ENCODE measurements at regions not wholly inside any gene's neighbourhood (a gene's known extent, or its start where the extent isn't known, plus 50 kb on each side); places are given as distances from the start of the nearest gene placed in this dataset.

DNA sequence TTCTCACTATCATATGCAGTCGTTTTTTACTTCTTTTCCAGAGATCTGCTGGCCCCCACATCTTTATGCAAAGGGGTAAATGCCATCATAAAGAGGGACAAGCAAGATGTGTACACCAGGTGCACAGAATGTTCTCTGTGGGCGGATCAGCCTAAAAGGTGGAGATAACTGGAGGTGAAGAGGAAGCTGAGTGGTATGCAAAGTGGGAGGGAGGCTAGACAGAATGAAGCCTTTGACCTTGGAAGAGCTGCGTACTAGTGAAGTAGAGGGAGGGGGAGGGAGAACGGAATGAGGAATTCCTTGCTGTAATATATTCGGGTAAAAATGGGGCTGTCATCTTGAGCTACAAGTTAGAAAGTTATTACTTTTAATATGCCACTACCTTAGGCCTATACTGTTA lies 287.5 kb upstream of the VRK2 start:
- no peak for DNase-seq

DNA sequence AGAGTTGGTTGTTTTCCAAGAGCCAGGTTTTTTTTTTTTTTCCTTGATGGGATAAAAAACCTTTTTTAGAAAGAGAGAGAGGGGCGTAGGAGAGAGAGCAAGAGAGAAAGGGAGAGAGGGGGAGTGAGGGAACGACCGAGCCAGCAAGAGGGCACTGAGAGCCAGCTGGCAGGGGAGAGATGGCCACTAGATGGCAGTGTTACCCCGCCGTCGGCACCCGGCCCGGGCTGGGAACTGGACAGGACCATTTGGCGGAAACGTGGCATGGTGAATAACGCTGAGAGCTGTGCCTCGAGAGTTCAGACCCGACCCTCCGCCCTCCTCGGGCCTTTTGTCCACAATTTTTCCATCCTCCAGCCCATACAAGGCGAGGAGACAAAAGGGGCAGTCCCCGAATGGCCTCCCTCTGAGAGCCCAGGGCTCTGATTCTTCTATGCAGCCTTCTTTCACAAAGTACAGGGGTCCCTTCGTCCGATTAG lies 286.7 kb upstream of the VRK2 start:
- DNase-seq = peak; percentile 45

- no peak for DNase-seq
These were observed 286.2 kb upstream of the VRK2 start for GRCh38 chr2:57760381-57760801.

DNA sequence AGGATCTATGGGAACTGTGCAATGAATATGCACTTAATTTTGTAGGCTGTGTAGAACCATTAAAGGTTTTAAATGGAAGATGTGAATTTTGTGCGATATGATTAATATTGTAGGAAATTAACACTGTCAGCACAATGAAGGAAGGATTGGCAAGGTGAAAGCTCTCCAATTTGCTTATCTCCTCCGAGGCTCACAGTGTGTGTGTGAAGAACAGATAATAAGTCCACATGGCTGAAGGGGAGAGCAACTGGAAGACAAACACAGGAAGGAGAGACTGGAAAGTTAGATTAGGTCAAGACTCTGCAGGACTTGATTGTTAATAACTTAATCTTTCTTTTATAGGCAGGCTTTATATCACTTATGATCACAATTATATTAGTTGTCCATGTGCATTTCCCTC lies 269.7 kb upstream of the VRK2 start:
- no peak for DNase-seq

GRCh38 chr2:57782587-57782986 lies 264.0 kb upstream of the VRK2 start:
- no peak for DNase-seq

DNA sequence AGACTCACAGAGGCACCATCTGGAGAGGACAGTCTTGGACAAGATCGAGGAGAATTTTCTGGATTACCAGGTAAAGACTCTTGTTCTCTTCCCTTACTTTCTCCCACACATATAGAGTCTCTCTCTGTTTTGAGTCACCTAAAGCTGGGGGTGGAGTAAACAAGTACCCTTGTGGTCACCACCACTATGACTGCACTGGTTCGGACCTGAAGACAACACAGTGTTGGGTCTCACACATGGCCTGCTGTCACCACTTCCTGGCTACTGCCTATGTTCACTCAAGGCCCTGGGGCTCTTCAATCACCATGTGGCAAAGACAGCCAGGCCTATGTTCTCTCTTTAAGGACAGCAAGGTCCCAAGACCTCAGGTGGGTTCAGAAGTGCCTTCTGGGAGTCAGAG lies 253.3 kb upstream of the VRK2 start:
- DNase-seq = no peak

GRCh38 chr2:57796527-57796926 lies 250.1 kb upstream of the VRK2 start:
- no peak for DNase-seq

DNA sequence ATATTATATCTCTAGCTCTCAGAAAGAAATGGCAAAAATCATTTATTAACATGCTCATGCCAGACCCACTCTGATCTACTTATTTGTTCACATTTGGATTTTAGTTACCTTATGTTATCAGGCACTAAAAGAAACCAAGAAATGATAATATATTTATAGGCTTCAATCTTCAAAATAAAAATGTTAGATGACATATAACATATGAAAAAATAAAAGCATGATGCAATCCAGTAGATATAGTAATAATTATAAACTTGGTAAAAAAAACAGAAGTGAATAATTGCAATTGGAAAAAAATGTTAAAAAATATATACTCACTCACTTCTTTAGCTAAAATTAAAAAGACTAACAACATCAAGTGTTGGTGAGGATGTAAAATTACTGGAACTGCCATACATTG lies 248.3 kb upstream of the VRK2 start:
- no peak for DNase-seq

DNA sequence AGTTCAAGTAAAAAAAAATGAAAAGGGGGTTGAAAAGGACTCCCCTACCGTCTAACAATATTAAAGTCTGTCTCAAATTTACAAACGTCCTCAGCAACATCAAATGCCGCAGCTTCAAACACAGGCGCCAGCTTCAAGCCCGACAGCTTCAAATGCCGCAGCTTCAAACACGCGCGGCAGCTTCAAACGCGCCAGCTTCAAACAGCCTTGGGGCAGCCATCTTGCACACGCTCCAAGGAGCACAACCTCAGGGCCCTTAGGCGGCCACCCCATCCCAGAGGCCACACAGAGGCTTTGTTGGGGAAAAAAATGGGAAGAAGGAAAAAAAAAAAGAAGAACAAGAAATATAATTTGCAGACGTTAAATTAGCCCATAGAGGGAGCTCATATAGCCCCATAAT lies 244.4 kb upstream of the VRK2 start:
- no peak for DNase-seq

DNA sequence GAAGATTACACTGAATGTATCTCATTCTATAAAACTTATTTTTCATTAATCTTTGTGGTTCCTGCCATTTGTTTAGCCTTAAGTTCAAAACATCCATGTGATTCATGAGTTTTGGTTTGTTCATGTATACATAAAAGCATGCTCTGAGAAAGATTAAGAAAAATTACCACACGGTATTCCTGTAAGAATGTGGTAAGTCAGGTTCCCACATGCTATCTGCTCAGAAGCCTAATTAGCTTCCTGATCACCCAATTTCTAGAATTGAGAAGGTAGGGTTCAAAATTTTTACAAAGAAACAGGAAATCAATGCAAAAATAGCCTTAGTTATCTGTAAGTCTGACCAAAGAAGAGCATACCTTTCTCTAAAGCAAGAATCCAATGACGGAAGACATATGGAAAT lies 241.6 kb upstream of the VRK2 start:
- no peak for DNase-seq

DNA sequence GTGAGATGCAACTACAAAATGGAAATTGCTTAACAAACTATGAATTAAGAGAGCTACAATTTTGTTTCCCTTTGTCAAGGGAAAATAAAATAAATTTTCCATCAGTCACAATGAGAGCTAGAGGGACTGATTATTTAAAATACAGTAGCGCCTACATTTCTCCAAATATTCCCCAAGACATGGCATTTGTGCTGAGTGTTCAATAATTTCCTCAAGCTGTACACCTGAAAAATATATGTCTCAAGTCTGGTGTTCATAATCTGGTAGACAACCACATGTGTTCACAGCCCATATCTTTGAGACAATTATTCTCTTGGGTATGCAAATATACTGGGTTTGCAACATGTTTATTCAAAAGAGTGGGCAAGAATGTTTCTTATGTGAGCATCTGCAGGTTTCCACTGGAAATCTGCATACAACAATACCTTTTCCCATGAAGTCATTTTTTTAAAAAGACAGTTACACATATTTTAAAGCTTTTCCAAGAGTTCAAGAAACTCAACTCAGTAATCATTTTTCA lies 240.1 kb upstream of the VRK2 start:
- no peak for DNase-seq

GRCh38 chr2:57809230-57809629 lies 237.4 kb upstream of the VRK2 start:
- DNase-seq = no peak

DNA sequence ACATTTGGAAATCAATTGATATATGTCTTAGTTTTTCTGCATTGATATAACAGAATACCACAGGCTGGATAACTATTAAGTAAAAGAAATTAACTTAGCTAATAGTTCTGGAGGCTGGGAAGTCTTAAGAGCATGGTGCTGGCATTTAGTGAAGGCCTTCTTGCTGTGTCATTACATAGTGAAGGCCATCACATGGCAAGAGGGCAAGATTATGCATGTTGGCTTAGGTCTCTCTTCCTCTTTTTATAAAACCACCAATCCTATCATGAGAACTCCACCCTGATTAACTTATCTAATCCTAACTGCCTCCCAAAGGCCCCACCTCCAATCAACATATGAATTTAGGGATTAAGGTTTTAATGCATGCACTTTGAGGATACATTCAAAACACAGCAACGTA lies 225.5 kb upstream of the VRK2 start:
- DNase-seq = no peak

DNA sequence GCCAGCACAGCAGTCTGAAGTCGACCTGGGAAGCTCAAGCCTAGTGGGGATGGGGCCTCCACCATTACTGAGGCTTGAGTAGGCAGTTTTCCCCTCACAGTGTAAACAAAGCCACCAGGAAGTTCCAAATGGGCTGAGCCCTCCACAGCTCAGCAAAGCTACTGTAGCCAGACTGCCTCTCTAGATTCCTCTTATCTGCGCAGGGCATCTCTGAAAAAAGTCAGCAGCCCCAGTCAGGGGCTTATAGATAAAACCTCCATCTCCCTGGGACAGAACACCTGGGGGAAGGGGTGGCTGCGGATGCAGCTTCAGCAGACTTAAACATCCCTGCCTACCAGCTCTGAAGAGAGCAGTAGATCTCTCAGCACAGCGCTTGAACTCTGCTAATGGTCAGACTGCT lies 218.4 kb upstream of the VRK2 start:
- DNase-seq = no peak

- DNase-seq = no peak
These were observed 211.9 kb upstream of the VRK2 start for GRCh38 chr2:57834666-57835065.

GRCh38 chr2:57842531-57842930 lies 204.1 kb upstream of the VRK2 start:
- no peak for DNase-seq

GRCh38 chr2:57843158-57843557 lies 203.4 kb upstream of the VRK2 start:
- DNase-seq = no peak

DNA sequence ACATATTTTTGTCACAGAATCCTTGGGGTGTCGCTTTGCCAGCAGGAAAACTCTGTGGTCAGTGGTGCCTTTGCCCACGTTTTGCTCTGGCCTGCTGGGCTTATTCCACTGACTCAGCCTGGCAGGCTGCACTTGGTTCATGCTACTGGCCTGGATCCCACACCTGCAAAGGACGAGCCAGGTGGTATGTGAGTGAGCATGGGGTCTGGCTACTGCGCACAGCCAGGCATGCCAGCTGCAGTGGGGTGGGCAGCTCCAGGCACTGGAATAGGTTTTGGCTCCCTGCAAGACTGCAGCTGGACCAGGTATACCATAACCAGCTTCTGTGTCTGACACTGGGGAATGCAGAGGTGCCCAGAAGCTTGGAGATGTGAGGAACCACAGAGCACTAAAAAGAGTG lies 197.9 kb upstream of the VRK2 start:
- no peak for DNase-seq

DNA sequence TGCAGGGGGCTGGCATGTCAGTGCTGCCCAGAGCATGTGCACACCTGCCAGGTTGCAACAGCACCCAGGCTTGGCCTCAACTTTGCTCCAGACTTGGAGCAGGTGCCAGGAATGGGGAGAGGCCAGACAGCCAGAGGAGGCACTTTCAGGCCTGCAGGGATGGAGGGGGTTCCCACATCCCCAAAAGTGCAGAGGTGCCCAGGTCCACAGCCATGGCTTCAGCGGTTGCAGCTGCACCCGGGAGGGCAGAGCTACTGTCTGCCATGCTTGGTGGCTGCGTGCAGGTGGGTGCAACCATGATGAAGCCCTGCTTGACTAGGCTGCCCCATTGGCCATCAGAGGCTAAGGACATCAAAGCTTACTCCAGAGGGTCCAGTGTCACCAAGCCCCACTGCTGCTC lies 196.8 kb upstream of the VRK2 start:
- no peak for DNase-seq

DNA sequence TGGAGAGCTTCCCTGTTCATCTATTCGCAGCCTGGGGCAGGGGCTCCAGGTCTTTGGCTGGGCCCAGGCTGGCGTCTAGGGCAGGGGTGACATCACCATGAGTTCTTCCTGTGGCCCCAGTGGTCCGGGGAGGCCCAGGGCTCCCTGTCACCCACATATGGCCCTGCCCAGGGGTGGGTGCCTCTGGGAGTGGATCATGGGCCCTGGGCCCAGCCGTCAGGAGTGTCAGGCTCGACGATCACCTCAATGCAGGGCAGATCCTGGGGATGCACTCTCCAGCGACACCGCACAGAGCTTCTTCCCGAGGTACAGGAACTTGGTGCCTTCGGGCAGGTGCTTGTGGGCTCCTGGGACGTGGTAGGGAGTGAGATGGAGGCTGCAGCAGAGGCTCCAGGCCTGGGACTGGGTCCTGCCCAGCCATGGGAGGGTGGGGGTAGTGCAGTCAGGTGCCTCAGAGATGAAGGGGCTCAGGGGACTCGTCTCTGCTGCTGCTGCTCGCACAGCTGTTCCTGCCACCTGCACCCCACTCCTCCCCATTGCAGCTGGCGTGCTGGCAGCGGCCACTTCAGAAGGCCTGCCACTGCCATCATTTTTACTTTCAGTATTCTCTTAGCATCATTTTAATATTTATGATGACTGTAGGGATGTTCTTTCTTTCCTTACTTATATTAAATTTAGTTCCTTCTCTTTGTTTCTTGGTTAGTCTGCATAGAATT lies 196.0 kb upstream of the VRK2 start:
- DNase-seq = no peak

GRCh38 chr2:57855212-57855611 lies 191.4 kb upstream of the VRK2 start:
- no peak for DNase-seq

- no peak for DNase-seq
These were observed 186.9 kb upstream of the VRK2 start for GRCh38 chr2:57859755-57860154.

- no peak for DNase-seq
These were observed 184.5 kb upstream of the VRK2 start for GRCh38 chr2:57862153-57862552.

- DNase-seq = no peak
These were observed 183.9 kb upstream of the VRK2 start for GRCh38 chr2:57862727-57863126.

- DNase-seq = no peak
These were observed 181.7 kb upstream of the VRK2 start for GRCh38 chr2:57864926-57865325.

Data from 8988T (cell line).